AG04449 (cell line): ENCODE measurements at regions not wholly inside any gene's neighbourhood (a gene's known extent, or its start where the extent isn't known, plus 50 kb on each side); places are given as distances from the start of the nearest gene placed in this dataset.

Experiments used
- CTCF ChIA-PET: fragments of 350-600 bp; formaldehyde crosslinking; extraction: SDS; loops from one replicate; lab custom pipeline; 2021; ENCODE audit warnings: antibody characterized with exemption; lab: Yijun Ruan, JAX
- POLR2A ChIA-PET: fragments of 400-600, 350-600 bp; formaldehyde crosslinking; extraction: SDS; loops from one replicate; lab custom pipeline; 2020; ENCODE audit warnings: antibody characterized with exemption, inconsistent platforms; lab: Yijun Ruan, JAX
- DNase-seq: peaks from one replicate; pipeline ENCODE4 v3.0.0-alpha.2; 2010; ENCODE audit warnings: low read depth, low spot score
- H3K4me3 ChIP-seq: 2 replicates; pipeline ENCODE4 v1.5.1; 2011; ENCODE audit warnings: low read depth, mild to moderate bottlenecking, control low read depth, low read length
- CTCF ChIP-seq: IDR thresholded peaks from one replicate; pipeline ENCODE4 v1.5.1; 2011; ENCODE audit warnings: mild to moderate bottlenecking, moderate library complexity, low read length, control low read depth, inconsistent platforms; ENCODE audit not compliant: insufficient read depth; ENCODE audit errors: missing control alignments

- TF ChIP-seq CTCF, result no peak
- CTCF ChIA-PET, result no interaction called here
- POLR2A ChIA-PET, result no interaction called here
- H3K4me3 ChIP-seq, result no peak overlapping the region
- DNase-seq, result no peak
Measured at GRCh38 chr13:106348075-106348840, 187.2 kb downstream of the EFNB2 start.

GRCh38 chr13:106344342-106344741 lies 191.1 kb downstream of the EFNB2 start:
- POLR2A ChIA-PET, result no interaction called here

GRCh38 chr13:106343836-106344235 lies 191.6 kb downstream of the EFNB2 start:
- POLR2A ChIA-PET, result no interaction called here
- CTCF ChIA-PET, result no interaction called here
- DNase-seq, result no peak
- no peak for TF ChIP-seq CTCF
- H3K4me3 ChIP-seq, result no peak overlapping the region

More at GRCh38 chr13:106344342-106344741, 191.1 kb downstream of the EFNB2 start:
- H3K4me3 ChIP-seq, result no peak overlapping the region
- DNase-seq, result no peak
- CTCF ChIA-PET, result no interaction called here
- TF ChIP-seq CTCF, result no peak

- H3K4me3 ChIP-seq, result no peak overlapping the region
- CTCF ChIA-PET, result interaction anchor here (1.4 to 1.5 kb wide), 2 partner anchors 10 to 13 kb away, joined by 4 to 7 read pairs; no protein-coding TSS in a partner anchor
- TF ChIP-seq CTCF, result no peak
- no peak for DNase-seq
- POLR2A ChIA-PET, result no interaction called here
Measured at GRCh38 chr13:106340249-106340648, 195.2 kb downstream of the EFNB2 start.

- DNase-seq, result peak; percentile 14
- TF ChIP-seq CTCF, result no peak
- H3K4me3 ChIP-seq, result no peak overlapping the region
- ChIA-PET POLR2A (no interaction called here), CTCF (interaction anchor here (1.4 kb wide), 1 partner anchor 10 kb away, joined by 6 read pairs; no protein-coding TSS in a partner anchor)
Measured at GRCh38 chr13:106337096-106337850, 198.2 kb downstream of the EFNB2 start.

GRCh38 chr13:106336668-106337067 lies 198.8 kb downstream of the EFNB2 start:
- no peak for TF ChIP-seq CTCF
- H3K4me3 ChIP-seq, result no peak overlapping the region
- ChIA-PET CTCF (interaction anchor here (1.4 kb wide), 1 partner anchor 10 kb away, joined by 6 read pairs; no protein-coding TSS in a partner anchor), POLR2A (no interaction called here)
- DNase-seq, result no peak
